A673 (cell line): ENCODE measurements at regions not wholly inside any gene's neighbourhood (a gene's known extent, or its start where the extent isn't known, plus 50 kb on each side); places are given as distances from the start of the nearest gene placed in this dataset.

Experiments used
- EZH2 ChIP-seq: fragments of 200-600 bp; sonication (generic); IDR thresholded peaks from 2 replicates; pipeline ENCODE4 v1.6.1; 2017; ENCODE audit warnings: borderline replicate concordance, low read depth, mild to moderate bottlenecking, mixed read lengths, antibody characterized with exemption, low read length; ENCODE audit not compliant: poor library complexity, severe bottlenecking
- TF ChIP-seq, protein P1 (sequence below): fragments of 300-800, 200-600 bp; sonication (generic); conservative IDR thresholded peaks from 2 replicates; pipeline ENCODE4 v1.5.1; 2017; ENCODE audit warnings: low read depth, mild to moderate bottlenecking, antibody characterized with exemption, low read length, moderate library complexity, mixed read lengths

- TF ChIP-seq, protein P1, sequence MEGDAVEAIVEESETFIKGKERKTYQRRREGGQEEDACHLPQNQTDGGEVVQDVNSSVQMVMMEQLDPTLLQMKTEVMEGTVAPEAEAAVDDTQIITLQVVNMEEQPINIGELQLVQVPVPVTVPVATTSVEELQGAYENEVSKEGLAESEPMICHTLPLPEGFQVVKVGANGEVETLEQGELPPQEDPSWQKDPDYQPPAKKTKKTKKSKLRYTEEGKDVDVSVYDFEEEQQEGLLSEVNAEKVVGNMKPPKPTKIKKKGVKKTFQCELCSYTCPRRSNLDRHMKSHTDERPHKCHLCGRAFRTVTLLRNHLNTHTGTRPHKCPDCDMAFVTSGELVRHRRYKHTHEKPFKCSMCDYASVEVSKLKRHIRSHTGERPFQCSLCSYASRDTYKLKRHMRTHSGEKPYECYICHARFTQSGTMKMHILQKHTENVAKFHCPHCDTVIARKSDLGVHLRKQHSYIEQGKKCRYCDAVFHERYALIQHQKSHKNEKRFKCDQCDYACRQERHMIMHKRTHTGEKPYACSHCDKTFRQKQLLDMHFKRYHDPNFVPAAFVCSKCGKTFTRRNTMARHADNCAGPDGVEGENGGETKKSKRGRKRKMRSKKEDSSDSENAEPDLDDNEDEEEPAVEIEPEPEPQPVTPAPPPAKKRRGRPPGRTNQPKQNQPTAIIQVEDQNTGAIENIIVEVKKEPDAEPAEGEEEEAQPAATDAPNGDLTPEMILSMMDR: no peak
- no peak for TF ChIP-seq EZH2
These were observed 340.0 kb downstream of the GABRG2 start for GRCh38 chr5:162407614-162408013.
